GM23338 (cell line): ENCODE measurements at regions not wholly inside any gene's neighbourhood (a gene's known extent, or its start where the extent isn't known, plus 50 kb on each side); places are given as distances from the start of the nearest gene placed in this dataset.

Experiments used
- ATAC-seq: fragments of 200-7000 bp; cut with Tn5 transposase; 3 replicates; pipeline ENCODE4 v1.9.1; 2020
- DNase-seq: peaks from one replicate; pipeline ENCODE4 v3.0.0-alpha.2; 2015; ENCODE audit warnings: low spot score
- H2AFZ ChIP-seq: fragments of 200-600 bp; sonication (generic); 2 replicates; pipeline ENCODE4 v1.8.0; 2016; ENCODE audit warnings: antibody characterized with exemption, mild to moderate bottlenecking, moderate library complexity
- H3F3A ChIP-seq: fragments of 200-600 bp; sonication (generic); replicated peaks from 2 replicates; pipeline ENCODE4 v1.8.0; 2017; ENCODE audit warnings: antibody characterized with exemption, mixed run types, low read depth
- H3K27ac ChIP-seq: fragments of 200-600 bp; sonication (generic); 2 replicates; pipeline ENCODE4 v1.6.1; 2016; ENCODE audit warnings: low read depth
- H3K27me3 ChIP-seq: fragments of 200-600 bp; sonication (generic); 2 replicates; pipeline ENCODE4 v1.8.0; 2016; ENCODE audit warnings: mild to moderate bottlenecking, mixed run types, moderate library complexity; ENCODE audit not compliant: insufficient read depth
- H3K36me3 ChIP-seq: fragments of 200-600 bp; sonication (generic); 2 replicates; pipeline ENCODE4 v1.8.0; 2016; ENCODE audit warnings: mild to moderate bottlenecking; ENCODE audit not compliant: insufficient read depth
- H3K4me1 ChIP-seq: fragments of 200-600 bp; sonication (generic); 2 replicates; pipeline ENCODE4 v1.8.0; 2016; ENCODE audit warnings: mild to moderate bottlenecking, moderate library complexity; ENCODE audit not compliant: insufficient read depth
- H3K4me2 ChIP-seq: fragments of 200-600 bp; sonication (generic); 2 replicates; pipeline ENCODE4 v1.7.1; 2017; ENCODE audit warnings: mixed run types
- H3K4me3 ChIP-seq: fragments of 200-600 bp; sonication (generic); 2 replicates; pipeline ENCODE4 v1.6.1; 2016; ENCODE audit warnings: mixed run types
- H3K79me2 ChIP-seq: fragments of 200-600 bp; sonication (generic); replicated peaks from 2 replicates; pipeline ENCODE4 v1.8.0; 2017; ENCODE audit warnings: mild to moderate bottlenecking; ENCODE audit not compliant: insufficient read depth
- H3K9me2 ChIP-seq: fragments of 200-600 bp; sonication (generic); 2 replicates; pipeline ENCODE4 v1.8.0; 2017; ENCODE audit not compliant: insufficient read depth
- H4K20me1 ChIP-seq: fragments of 200-600 bp; sonication (generic); replicated peaks from 2 replicates; pipeline ENCODE4 v1.8.0; 2017; ENCODE audit warnings: mild to moderate bottlenecking; ENCODE audit not compliant: insufficient read depth
- H3K27ac Mint-ChIP-seq: 2 replicates; pipeline ENCODE4 v1.8.0; 2020; ENCODE audit warnings: inconsistent platforms, mild to moderate bottlenecking, moderate library complexity, mixed read lengths
- H3K27me3 Mint-ChIP-seq: 3 replicates; pipeline ENCODE4 v1.8.0; 2022; ENCODE audit warnings: low read depth, mild to moderate bottlenecking, moderate library complexity, mixed read lengths, inconsistent platforms; ENCODE audit not compliant: insufficient read depth, poor library complexity
- H3K36me3 Mint-ChIP-seq: 3 replicates; pipeline ENCODE4 v1.8.0; 2021; ENCODE audit warnings: low read depth, mild to moderate bottlenecking, inconsistent platforms, moderate library complexity, mixed read lengths
- H3K4me1 Mint-ChIP-seq: 3 replicates; pipeline ENCODE4 v1.8.0; 2020; ENCODE audit warnings: mild to moderate bottlenecking, inconsistent platforms, mixed read lengths
- H3K4me3 Mint-ChIP-seq: 3 replicates; pipeline ENCODE4 v1.8.0; 2021; ENCODE audit warnings: moderate library complexity, mild to moderate bottlenecking, inconsistent platforms, mixed read lengths
- H3K9me3 Mint-ChIP-seq: 3 replicates; pipeline ENCODE4 v1.8.0; 2020; ENCODE audit warnings: moderate library complexity, mild to moderate bottlenecking, inconsistent platforms, mixed read lengths
- CREB1 ChIP-seq: fragments of 250-450 bp; sonication (Bioruptor Pico); IDR thresholded peaks from 2 replicates; pipeline ENCODE4 v1.5.0; 2020; ENCODE audit warnings: low read depth, mild to moderate bottlenecking, moderate library complexity
- CTCF ChIP-seq, 2 experiments: fragments of 200-600 bp in 1 of 2; sonication (generic) in 1 of 2; conservative IDR thresholded peaks; 2 replicates each; pipeline versions ENCODE4 v1.5.1 to v1.6.1; 2016 to 2017; ENCODE audit warnings: antibody characterized with exemption in 2 of 2, low read depth in 2 of 2, mild to moderate bottlenecking in 2 of 2, moderate library complexity in 1 of 2
- ETS1 ChIP-seq: IDR thresholded peaks from 2 replicates; pipeline ENCODE4 v1.6.1; 2016; ENCODE audit warnings: antibody characterized with exemption
- EZH2 ChIP-seq: fragments of 200-600 bp; sonication (generic); IDR thresholded peaks from one replicate; pipeline ENCODE4 v1.8.0; 2017; ENCODE audit warnings: antibody characterized with exemption, mild to moderate bottlenecking, low read depth; ENCODE audit not compliant: unreplicated experiment
- EZH2phosphoT487 ChIP-seq: fragments of 200-600 bp; sonication (generic); IDR thresholded peaks from one replicate; pipeline ENCODE4 v1.8.1; 2018; ENCODE audit warnings: antibody characterized with exemption; ENCODE audit not compliant: unreplicated experiment
- JUNB ChIP-seq: IDR thresholded peaks from one replicate; pipeline ENCODE4 v1.6.1; 2016; ENCODE audit warnings: antibody characterized with exemption; ENCODE audit not compliant: unreplicated experiment
- NANOG ChIP-seq: IDR thresholded peaks from 2 replicates; pipeline ENCODE4 v1.6.1; 2016; ENCODE audit warnings: antibody characterized with exemption, borderline replicate concordance
- POLR2AphosphoS5 ChIP-seq: IDR thresholded peaks from 2 replicates; pipeline ENCODE4 v1.6.1; 2016; ENCODE audit warnings: antibody characterized with exemption, low read depth
- REST ChIP-seq: IDR thresholded peaks from one replicate; pipeline ENCODE4 v1.6.1; 2018; ENCODE audit warnings: antibody characterized with exemption; ENCODE audit not compliant: unreplicated experiment
- STAT1 ChIP-seq: IDR thresholded peaks from one replicate; pipeline ENCODE4 v1.6.1; 2016; ENCODE audit warnings: antibody characterized with exemption; ENCODE audit not compliant: unreplicated experiment
- ZNF114 ChIP-seq: fragments of 250-450 bp; sonication (Bioruptor Pico); IDR thresholded peaks from 2 replicates; pipeline ENCODE4 v1.5.0; 2020; ENCODE audit warnings: mild to moderate bottlenecking, moderate library complexity
- ZNF331 ChIP-seq: fragments of 250-450 bp; sonication (Bioruptor Pico); IDR thresholded peaks from 2 replicates; pipeline ENCODE4 v1.5.0; 2020; ENCODE audit warnings: low read depth, mild to moderate bottlenecking, moderate library complexity
- ZNF462 ChIP-seq: fragments of 250-450 bp; sonication (Bioruptor Pico); IDR thresholded peaks from 2 replicates; pipeline ENCODE4 v1.5.0; 2020; ENCODE audit warnings: mild to moderate bottlenecking, moderate library complexity

- no peaks in the 10 kb centered on the region for H3F3A ChIP-seq
- H3K27ac Mint-ChIP-seq: no peak overlapping the region
- no peaks in the 10 kb centered on the region for H4K20me1 ChIP-seq
- H3K27me3 Mint-ChIP-seq: peaks cover 2% of the 10 kb centered on the region
- ATAC-seq (no peak), DNase-seq (no peak)
- no peak overlapping the region for H3K4me2 ChIP-seq
- no peak overlapping the region for H3K27ac ChIP-seq
- no peaks in the 10 kb centered on the region for H3K36me3 Mint-ChIP-seq
- no peak overlapping the region for H3K4me3 ChIP-seq
- H3K36me3 ChIP-seq: no peaks in the 10 kb centered on the region
- no peaks in the 10 kb centered on the region for H3K4me1 ChIP-seq
- TF ChIP-seq ZNF462 (CRISPR knock-in tag) (no peak), JUNB (no peak), STAT1 (no peak), EZH2 (no peak), ZNF331 (no peak), ETS1 (no peak), NANOG (no peak), CREB1 (CRISPR knock-in tag) (no peak), POLR2AphosphoS5 (no peak), ZNF114 (CRISPR knock-in tag) (no peak), CTCF (conservative IDR thresholded peaks at IDR 0.05; ENCODE audit: low read depth in 2 of 2) (no peak), REST (no peak), EZH2phosphoT487 (no peak)
- H3K27me3 ChIP-seq: no peaks in the 10 kb centered on the region
- no peaks in the 10 kb centered on the region for H3K9me2 ChIP-seq
- no peaks in the 10 kb centered on the region for H3K9me3 Mint-ChIP-seq
- H2AFZ ChIP-seq: no peak overlapping the region
- H3K4me3 Mint-ChIP-seq: no peak overlapping the region
- H3K79me2 ChIP-seq: no peaks in the 10 kb centered on the region
- peaks cover 7% of the 10 kb centered on the region; the same call in 2 of the 3 replicates for H3K4me1 Mint-ChIP-seq
Observed at GRCh38 chr4:141448490-141448889, 187.9 kb upstream of the IL15 start.
